Activated naive CD4-positive, alpha-beta T cell treated with anti-CD3 and anti-CD28 coated beads, Interleukin-2, amount 10 ng/mL, durations not matched to agents 7 days and 5 days (primary cell): ENCODE measurements at regions not wholly inside any gene's neighbourhood (a gene's known extent, or its start where the extent isn't known, plus 50 kb on each side); places are given as distances from the start of the nearest gene placed in this dataset.
A peak's percentile ranks its signal among the peaks of the same experiment; 100 is the strongest.

Experiments
- CTCF ChIA-PET: fragments of 350-600 bp; sonication (Branson Sonifier 250); formaldehyde crosslinking; loops from one replicate; lab custom pipeline; 2021; ENCODE audit warnings: antibody characterized with exemption; lab: Charles Lee
- DNase-seq: peaks from one replicate; pipeline ENCODE4 v3.0.0-alpha.2; 2020
- H3K27ac Mint-ChIP-seq: one replicate; pipeline ENCODE4 v1.8.0; 2021; ENCODE audit warnings: mild to moderate bottlenecking, moderate library complexity, mixed read lengths
- H3K27me3 Mint-ChIP-seq: one replicate; pipeline ENCODE4 v1.8.0; 2021; ENCODE audit warnings: mild to moderate bottlenecking, mixed read lengths
- H3K36me3 Mint-ChIP-seq: one replicate; pipeline ENCODE4 v1.8.0; 2021; ENCODE audit warnings: mixed read lengths
- H3K4me1 Mint-ChIP-seq: one replicate; pipeline ENCODE4 v1.8.0; 2021; ENCODE audit warnings: mixed read lengths
- H3K4me3 Mint-ChIP-seq: one replicate; pipeline ENCODE4 v1.8.0; 2021; ENCODE audit warnings: mild to moderate bottlenecking, moderate library complexity, mixed read lengths
- H3K9me3 Mint-ChIP-seq: one replicate; pipeline ENCODE4 v1.8.0; 2021; ENCODE audit warnings: mixed read lengths

DNA sequence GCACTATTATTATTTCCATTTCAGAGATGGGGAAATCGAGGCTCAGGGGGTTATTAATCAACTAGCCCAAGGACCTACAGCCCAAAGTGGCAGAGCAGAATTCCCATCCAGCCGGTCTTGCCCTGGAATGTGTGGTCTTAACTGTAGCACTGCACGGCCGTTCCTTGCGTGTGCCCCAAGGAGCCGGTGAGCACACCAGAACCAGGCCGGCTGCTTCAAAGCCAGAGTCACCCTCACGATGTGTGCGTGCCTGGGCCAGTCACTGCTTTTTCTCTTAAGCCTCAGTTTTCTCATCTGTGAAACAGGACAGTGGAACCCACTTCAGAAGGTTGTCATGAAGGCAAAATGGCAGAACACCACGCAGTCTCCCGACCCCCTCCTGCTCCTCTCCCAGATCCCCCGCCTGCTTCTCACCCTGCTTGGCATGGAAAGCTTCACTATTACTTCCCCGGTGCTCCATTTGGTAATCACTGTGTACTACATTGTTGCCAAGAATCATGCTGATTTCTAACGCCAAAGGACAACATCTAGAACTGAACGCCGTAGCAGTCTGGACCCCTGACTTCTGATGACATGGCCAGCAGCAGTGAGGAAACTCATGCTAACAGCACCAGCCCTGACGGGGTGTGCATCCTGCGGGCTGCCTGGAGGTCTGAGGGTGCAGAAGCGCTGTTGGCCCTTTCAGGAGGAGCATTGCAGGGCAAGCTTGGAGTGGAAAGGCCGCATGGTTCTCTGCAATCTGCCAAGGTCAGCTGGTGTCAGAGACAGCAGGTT is 106.8 kb upstream of the B3GAT1 start:
- no peak for DNase-seq
- Mint-ChIP-seq H3K4me3 (no peak overlapping the region), H3K4me1 (no peaks in the 10 kb centered on the region), H3K36me3 (no peaks in the 10 kb centered on the region), H3K27me3 (peaks cover 7% of the 10 kb centered on the region), H3K27ac (no peak overlapping the region), H3K9me3 (peaks cover 3% of the 10 kb centered on the region)
- CTCF ChIA-PET, result no interaction called here

DNA sequence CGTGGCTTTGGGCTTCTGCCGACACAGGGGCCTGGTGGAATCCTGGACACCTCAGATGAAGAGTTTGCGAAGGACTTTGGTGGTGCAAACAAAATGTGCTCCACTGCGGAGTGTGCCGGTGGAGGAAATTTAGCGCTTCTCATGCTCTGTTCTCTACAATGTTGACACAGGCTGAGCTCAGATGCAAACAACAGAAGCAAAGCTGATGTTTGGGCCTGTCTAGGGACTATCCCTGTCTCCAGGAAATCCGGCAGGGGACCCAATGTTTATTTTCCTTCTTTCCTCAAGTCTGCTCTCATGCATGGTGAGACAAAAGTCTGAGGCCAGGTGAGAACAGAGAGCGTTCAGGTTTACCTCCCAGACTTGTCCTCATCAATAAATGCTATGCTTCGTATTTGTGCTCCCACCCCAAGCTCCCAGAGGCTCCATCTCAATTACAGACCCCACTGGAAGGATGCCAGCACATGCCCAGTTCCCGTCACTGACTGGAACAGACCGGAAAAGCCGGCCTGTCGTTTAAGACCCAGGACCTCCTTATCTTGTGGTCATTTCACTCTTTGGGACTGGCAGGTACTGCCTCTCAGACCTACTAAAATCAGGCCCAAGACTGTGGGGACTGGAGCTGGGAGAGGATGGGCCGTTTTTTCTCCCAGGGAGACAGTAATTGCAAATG is 105.7 kb upstream of the B3GAT1 start:
- H3K27me3 Mint-ChIP-seq, result peaks cover 12% of the 10 kb centered on the region
- no peaks in the 10 kb centered on the region for H3K4me1 Mint-ChIP-seq
- H3K27ac Mint-ChIP-seq, result no peak overlapping the region
- DNase-seq, result peak; percentile 12
- no peaks in the 10 kb centered on the region for H3K36me3 Mint-ChIP-seq
- no peak overlapping the region for H3K4me3 Mint-ChIP-seq
- CTCF ChIA-PET, result no interaction called here
- H3K9me3 Mint-ChIP-seq, result no peaks in the 10 kb centered on the region

- CTCF ChIA-PET, result no interaction called here
Measured at GRCh38 chr11:134517115-134517514, 105.1 kb upstream of the B3GAT1 start.

DNA sequence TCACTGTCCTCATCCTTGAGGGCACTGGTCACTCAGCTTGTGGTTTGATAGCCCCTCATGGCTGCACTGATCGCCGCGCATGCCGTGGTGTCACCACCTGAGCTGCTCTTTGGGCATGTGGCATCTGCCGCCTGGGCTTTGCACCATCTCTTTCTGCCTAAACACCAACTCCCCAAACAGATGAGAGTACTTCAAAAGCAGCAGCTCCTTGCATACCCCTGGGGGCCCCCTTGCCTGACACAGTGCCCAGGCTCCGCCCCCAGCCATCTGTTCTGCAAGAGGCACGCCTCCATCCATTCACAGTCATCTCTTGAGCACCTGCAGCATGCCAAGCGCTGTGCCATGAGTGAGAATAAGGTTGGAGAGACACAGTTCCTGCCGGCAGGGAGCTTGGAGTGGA is 104.5 kb upstream of the B3GAT1 start:
- Mint-ChIP-seq H3K27ac (no peak overlapping the region), H3K4me1 (no peaks in the 10 kb centered on the region), H3K9me3 (no peaks in the 10 kb centered on the region), H3K4me3 (no peak overlapping the region), H3K36me3 (no peaks in the 10 kb centered on the region), H3K27me3 (peaks cover 12% of the 10 kb centered on the region)
- DNase-seq, result peak; percentile 11
- CTCF ChIA-PET, result no interaction called here

More at GRCh38 chr11:134517115-134517514, 105.1 kb upstream of the B3GAT1 start:
- H3K27me3 Mint-ChIP-seq, result peaks cover 12% of the 10 kb centered on the region
- no peaks in the 10 kb centered on the region for H3K36me3 Mint-ChIP-seq
- no peaks in the 10 kb centered on the region for H3K4me1 Mint-ChIP-seq
- no peaks in the 10 kb centered on the region for H3K9me3 Mint-ChIP-seq
- no peak overlapping the region for H3K4me3 Mint-ChIP-seq
- no peak for DNase-seq
- no peak overlapping the region for H3K27ac Mint-ChIP-seq

GRCh38 chr11:134515081-134515960 is 103.3 kb upstream of the B3GAT1 start:
- no peaks in the 10 kb centered on the region for H3K4me1 Mint-ChIP-seq
- no peaks in the 10 kb centered on the region for H3K9me3 Mint-ChIP-seq
- no peak overlapping the region for H3K27ac Mint-ChIP-seq
- no peaks in the 10 kb centered on the region for H3K36me3 Mint-ChIP-seq
- DNase-seq, result peak; percentile 12
- H3K4me3 Mint-ChIP-seq, result no peak overlapping the region
- peaks cover 12% of the 10 kb centered on the region for H3K27me3 Mint-ChIP-seq
- CTCF ChIA-PET, result no interaction called here

DNA sequence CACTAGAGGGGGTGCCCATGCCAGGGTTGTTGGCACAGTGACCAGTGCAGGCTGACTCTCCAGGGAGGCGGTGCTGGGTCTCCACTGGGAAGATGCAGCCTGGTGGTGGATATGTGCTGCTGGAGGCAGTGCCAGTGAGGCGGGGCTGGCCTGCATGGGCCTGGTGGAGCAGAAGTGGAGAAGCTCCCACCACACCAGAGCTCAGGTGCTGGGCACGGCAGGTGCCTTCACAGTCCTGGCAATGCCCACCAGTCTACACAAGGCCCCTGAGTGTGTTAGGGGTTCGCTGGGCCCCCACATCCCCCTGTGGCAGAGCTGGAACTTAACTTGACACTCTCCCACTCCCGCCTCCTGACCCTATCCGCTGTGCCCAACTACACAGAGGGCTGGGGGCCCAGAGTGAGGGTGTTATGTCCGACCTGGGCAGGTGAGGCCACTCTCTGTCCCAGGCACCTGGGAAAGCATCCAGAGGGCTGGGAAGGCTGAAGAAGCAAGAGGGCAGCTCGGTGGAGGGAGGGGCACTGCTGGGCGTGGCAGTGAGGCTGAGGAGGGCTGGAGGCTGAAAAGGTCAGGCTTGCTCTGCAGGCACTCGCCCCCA is 102.4 kb upstream of the B3GAT1 start:
- no peaks in the 10 kb centered on the region for H3K9me3 Mint-ChIP-seq
- peaks cover 12% of the 10 kb centered on the region for H3K27me3 Mint-ChIP-seq
- no peak overlapping the region for H3K27ac Mint-ChIP-seq
- H3K4me3 Mint-ChIP-seq, result no peak overlapping the region
- H3K4me1 Mint-ChIP-seq, result no peaks in the 10 kb centered on the region
- CTCF ChIA-PET, result no interaction called here
- peak; percentile 14 for DNase-seq
- no peaks in the 10 kb centered on the region for H3K36me3 Mint-ChIP-seq

GRCh38 chr11:134513585-134514120 is 101.6 kb upstream of the B3GAT1 start:
- Mint-ChIP-seq H3K27ac (no peak overlapping the region), H3K27me3 (peaks cover 12% of the 10 kb centered on the region), H3K36me3 (no peaks in the 10 kb centered on the region), H3K4me1 (no peaks in the 10 kb centered on the region), H3K4me3 (no peak overlapping the region), H3K9me3 (no peaks in the 10 kb centered on the region)
- CTCF ChIA-PET, result no interaction called here
- DNase-seq, result peak; percentile 6

- Mint-ChIP-seq H3K27ac (no peak overlapping the region), H3K4me3 (no peak overlapping the region), H3K9me3 (no peaks in the 10 kb centered on the region), H3K4me1 (no peaks in the 10 kb centered on the region), H3K27me3 (peaks cover 18% of the 10 kb centered on the region), H3K36me3 (no peaks in the 10 kb centered on the region)
- CTCF ChIA-PET, result no interaction called here
- peak; percentile 12 for DNase-seq
Measured at GRCh38 chr11:134512571-134513538, 100.8 kb upstream of the B3GAT1 start.

DNA sequence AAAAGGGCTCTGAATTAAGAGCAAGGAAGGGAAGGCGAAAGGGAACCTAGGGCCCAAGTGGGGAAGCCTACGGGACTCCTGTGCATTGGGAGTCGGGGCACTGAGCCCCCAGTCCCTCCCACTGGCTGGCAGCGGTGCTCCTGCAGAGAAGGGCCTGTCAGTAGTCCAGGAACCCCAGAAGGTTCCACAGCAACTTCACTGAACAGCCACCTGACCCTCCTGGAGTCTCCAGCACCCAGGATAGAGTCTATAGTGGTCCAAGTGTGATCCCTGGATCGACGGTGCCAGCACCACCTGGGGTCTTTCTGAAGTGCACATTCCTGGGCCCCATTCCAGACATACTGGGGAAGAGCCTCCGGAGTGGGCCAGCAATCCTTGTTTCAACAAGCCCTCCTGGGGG is 100.0 kb upstream of the B3GAT1 start:
- CTCF ChIA-PET, result no interaction called here
- no peaks in the 10 kb centered on the region for H3K9me3 Mint-ChIP-seq

GRCh38 chr11:134511255-134511654 is 99.2 kb upstream of the B3GAT1 start:
- H3K9me3 Mint-ChIP-seq, result no peaks in the 10 kb centered on the region
- no peaks in the 10 kb centered on the region for H3K36me3 Mint-ChIP-seq
- H3K27me3 Mint-ChIP-seq, result peaks cover 17% of the 10 kb centered on the region
- H3K4me3 Mint-ChIP-seq, result no peak overlapping the region
- peak; percentile 17 for DNase-seq
- CTCF ChIA-PET, result no interaction called here
- H3K27ac Mint-ChIP-seq, result no peak overlapping the region
- H3K4me1 Mint-ChIP-seq, result no peaks in the 10 kb centered on the region

More for the DNA sequence above, 100.0 kb upstream of the B3GAT1 start:
- H3K4me3 Mint-ChIP-seq, result no peak overlapping the region
- peaks cover 15% of the 10 kb centered on the region for H3K27me3 Mint-ChIP-seq
- DNase-seq, result peak; percentile 7
- no peak overlapping the region for H3K27ac Mint-ChIP-seq
- H3K36me3 Mint-ChIP-seq, result no peaks in the 10 kb centered on the region
- no peaks in the 10 kb centered on the region for H3K4me1 Mint-ChIP-seq

- H3K27ac Mint-ChIP-seq, result no peak overlapping the region
- H3K9me3 Mint-ChIP-seq, result no peaks in the 10 kb centered on the region
- DNase-seq, result peak; percentile 5
- peaks cover 19% of the 10 kb centered on the region for H3K27me3 Mint-ChIP-seq
- no peaks in the 10 kb centered on the region for H3K36me3 Mint-ChIP-seq
- CTCF ChIA-PET, result no interaction called here
- no peak overlapping the region for H3K4me3 Mint-ChIP-seq
- no peaks in the 10 kb centered on the region for H3K4me1 Mint-ChIP-seq
Measured at GRCh38 chr11:134510233-134511040, 98.4 kb upstream of the B3GAT1 start.

DNA sequence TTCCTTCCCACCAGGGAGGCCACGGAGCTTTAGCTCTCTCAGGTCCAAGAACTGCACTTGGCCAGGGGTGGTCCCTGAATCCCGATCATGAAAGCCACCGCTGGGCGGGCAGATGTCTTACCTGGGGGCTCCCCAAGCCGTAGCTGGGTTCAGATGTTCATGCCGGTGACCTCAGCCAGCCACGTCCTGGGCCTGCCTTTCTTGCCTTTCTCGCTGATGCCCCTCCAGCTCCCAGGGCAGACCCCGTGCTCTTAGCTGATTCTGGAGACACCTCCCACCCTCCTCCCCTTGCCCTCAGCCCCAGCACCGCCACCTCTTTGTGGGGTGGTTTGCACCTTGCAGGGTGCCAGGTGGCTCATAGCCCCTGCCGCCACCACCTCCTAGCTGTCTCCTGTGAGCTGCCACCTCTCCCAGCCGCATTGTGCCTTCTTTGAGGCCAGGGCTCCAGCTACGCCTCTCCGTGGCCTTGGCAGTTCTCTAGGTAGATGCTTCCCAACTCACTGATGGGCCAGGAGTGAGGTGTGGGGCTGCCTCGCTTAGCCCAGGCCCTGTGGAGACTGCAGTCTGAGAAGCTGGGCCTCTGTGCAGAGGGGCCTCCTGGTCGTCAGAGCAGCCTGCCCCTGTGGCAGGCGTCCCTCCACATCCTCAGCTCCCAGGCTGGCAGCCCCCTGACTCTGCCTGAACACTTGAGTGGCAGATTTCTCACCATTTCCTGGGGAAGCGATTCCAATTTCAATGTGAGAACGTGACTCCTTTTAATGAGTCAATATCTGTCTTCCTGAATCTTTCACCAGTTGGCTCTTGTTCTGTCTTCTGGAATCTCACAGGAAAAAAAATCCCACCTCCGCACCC is 97.6 kb upstream of the B3GAT1 start:
- H3K27ac Mint-ChIP-seq, result no peak overlapping the region
- H3K4me1 Mint-ChIP-seq, result no peaks in the 10 kb centered on the region
- CTCF ChIA-PET, result no interaction called here
- no peak overlapping the region for H3K4me3 Mint-ChIP-seq
- H3K9me3 Mint-ChIP-seq, result no peaks in the 10 kb centered on the region
- DNase-seq, result peak; percentile 14
- H3K36me3 Mint-ChIP-seq, result no peaks in the 10 kb centered on the region
- peaks cover 21% of the 10 kb centered on the region for H3K27me3 Mint-ChIP-seq
